NCI-H1417 treated with DMSO at 0.1 percent for 48 hours (cell line): ENCODE measurements at regions not wholly inside any gene's neighbourhood (a gene's known extent, or its start where the extent isn't known, plus 50 kb on each side); places are given as distances from the start of the nearest gene placed in this dataset.
"Not testable (repeated sequence)": the region's sequence is repeated elsewhere in the genome, so short reads cannot be mapped to it uniquely, and the experiment has no call there.

Source experiments
- DNase-seq: peaks from one replicate; lab custom pipeline; 2025; lab: John Stamatoyannopoulos, UW

- DNase-seq = no peak
Measured at GRCh38 chr14:46147452-46147851, 504.1 kb downstream of the RPL10L start.

DNA sequence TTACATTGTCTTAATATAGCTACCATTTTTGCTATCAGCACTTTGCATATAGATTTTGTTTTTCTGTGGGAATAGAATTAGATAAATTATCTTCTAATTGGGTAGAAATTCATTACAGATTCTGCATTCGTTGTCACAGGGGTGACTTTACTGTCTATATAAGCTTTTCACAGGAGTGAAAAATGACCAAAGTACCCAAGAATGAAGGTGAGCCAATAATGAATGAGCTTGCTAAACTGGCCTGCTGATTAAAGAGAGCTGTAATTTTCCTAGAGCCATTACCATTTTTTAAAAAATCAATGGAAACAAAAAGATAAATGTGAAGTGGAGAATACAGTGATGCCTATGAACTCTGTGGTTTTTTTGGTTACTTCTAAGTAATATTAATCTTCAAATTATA is 504.6 kb downstream of the RPL10L start:
- DNase-seq = no peak

- DNase-seq = no peak
Measured at GRCh38 chr14:46140445-46140844, 511.1 kb downstream of the RPL10L start.

- no peak for DNase-seq
Measured at GRCh38 chr14:46139649-46140048, 511.9 kb downstream of the RPL10L start.

DNA sequence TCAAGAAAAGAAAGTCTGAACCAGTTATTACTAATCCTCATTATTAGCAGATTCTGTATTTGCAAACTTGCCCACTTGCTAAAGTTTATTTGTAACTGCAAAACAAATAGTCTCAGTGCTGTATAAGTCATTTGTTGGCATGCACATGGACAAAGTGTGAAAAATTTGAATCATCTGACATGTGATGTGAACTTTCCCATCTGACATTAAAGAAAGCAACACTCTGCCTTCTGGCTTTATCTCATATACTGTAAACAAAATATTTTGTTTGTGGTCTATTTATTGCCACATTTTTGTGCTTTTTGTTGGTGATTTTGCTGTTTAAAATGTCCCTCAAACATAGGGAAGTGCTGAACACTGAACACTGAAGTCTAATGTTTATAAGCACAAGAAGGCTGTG is 513.8 kb downstream of the RPL10L start:
- no peak for DNase-seq

DNA sequence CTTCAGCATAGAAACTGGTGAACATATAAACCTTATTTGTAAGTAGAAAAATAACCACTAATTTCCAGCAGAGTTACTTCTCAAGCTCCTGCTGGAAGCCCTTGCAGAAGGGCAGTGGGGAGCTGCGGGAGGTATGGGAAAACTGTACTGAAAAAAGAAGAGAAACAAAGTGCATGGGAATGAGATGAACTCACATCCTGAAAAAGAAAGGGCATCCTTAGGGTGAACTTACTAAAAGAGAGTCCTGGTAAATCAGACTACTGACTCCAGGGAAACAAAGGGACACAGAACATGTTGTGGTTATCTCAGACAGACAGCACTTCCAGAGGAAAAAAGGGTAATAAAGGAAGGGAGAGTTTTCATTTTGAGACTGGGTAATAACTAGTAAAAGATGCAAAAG is 515.1 kb downstream of the RPL10L start:
- no peak for DNase-seq

DNA sequence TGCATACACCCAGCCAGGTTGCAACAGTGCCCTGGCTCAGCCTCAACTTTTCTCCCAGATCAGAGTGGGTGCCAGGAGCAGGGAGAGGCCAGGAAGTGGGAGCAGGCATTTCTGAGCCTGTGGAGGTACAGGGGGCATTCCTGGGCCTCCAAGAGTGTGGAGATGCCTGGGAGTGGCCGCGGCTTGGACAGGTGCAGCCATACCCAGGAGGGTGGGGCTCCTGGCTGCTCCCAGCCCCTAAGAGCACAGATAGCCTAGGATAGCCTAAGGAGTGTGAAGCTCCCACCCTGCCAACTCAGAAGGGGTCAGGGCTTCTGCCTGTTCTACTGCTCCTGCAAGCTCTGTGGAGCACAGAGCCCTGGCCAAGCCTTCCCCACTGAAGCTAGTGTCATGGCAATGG is 543.4 kb downstream of the RPL10L start:
- DNase-seq = no peak

- DNase-seq = not testable (repeated sequence)
Measured at GRCh38 chr14:46100901-46101300, 550.7 kb downstream of the RPL10L start.

- DNase-seq = no peak
Measured at GRCh38 chr14:46091819-46092218, 559.8 kb downstream of the RPL10L start.

GRCh38 chr14:46087604-46088003 is 564.0 kb downstream of the RPL10L start:
- DNase-seq = no peak

DNA sequence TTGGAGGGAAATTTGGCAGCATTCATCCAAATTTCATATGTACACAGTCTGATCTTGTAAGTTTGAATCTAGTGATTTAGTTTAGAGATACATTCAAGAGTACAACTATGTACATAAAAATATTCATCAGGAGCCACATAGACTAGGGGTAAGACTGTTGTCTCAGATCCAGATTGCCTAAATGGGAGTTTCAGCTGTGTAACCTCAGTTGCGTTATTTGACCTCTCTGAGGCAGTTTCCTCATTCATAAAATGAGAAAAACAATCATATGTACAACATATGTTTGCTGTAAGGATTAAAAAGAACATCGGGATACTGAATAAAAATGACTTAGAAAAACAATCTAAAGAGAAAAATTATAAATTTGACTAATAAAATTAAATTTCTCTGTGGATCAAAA is 577.5 kb downstream of the RPL10L start:
- no peak for DNase-seq

DNA sequence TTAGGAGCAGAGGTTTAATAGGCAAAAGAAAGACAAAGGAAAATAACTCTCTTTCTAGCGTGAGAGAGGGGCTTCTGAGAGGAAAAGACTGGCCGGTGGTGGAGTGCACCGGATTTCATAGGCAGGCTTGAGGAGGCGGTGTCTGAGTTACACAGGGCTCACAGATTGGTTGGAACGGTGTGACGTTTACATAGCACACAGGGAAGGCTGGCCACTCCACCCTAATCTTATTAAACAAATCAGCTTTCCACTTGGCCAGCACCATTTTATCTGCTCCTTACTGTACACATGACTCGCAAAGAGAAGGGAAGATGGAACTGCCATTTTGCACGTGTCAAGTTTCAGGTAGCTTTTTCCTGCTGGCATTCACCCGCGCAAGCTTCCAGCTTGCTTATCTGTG is 587.7 kb downstream of the RPL10L start:
- no peak for DNase-seq

DNA sequence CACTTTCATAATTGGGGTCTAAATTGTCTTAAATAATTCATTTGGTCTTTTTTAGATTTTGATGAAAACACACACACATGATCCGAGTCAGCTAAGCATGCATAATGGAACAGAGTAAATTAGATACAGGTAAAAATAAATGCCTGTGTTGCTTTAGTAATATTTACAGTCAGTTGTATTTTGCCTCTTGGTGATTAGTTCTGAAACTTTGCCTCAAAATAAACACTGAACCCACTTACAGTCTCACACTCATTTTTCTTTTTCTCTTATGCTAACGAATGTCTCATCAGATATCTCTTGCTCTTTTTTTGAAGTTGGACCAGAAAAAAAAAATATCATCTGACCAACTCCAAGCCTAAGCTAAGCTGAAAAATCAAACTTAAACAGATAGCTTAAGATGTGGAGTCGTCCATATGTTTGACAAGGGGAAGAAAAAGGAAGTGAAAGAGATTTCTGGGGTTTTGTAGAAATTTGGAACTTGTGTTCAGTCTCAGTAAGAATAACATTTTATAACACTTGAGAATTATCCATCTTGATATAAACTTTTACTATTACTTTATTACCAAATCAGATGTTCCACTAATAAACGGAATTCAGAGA is 592.5 kb downstream of the RPL10L start:
- no peak for DNase-seq

DNA sequence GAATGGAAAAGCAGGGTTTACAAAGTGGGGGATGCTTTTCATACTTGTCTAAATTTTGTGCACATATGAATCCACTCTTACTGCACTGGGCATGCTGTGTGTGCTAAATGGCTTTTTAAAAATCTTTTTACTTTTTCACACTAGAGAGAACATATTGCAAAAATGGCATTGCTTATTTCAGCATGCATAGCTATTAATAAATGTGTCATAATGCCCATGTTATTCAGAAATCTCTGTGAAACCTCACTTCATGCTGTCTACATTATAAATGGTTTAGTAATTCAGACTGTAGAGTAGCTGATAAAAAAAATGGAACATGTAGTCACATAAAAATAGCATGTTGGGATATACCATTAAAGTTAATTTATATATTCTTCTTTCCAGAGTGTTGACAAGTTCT is 593.8 kb downstream of the RPL10L start:
- DNase-seq = no peak

DNA sequence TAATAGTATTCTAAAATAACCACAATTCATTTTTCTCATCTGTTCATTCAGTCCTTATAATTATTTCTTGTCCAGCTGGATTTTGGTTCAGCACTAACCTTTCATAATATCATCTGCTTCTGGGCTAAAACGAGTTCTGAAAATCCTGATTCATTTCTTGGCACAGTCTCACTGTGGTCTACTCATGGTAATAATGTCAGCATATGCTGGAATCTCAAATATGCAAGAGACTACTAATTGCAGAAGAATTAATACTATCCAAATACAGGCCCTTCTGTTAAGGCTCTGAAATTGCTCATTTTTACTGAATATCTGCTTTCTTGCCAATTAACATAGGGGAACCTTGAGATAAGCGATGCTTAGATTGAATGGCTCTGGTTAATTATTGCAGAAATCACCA is 597.1 kb downstream of the RPL10L start:
- no peak for DNase-seq

GRCh38 chr14:46053221-46053620 is 598.4 kb downstream of the RPL10L start:
- DNase-seq = no peak

- DNase-seq = no peak
Measured at GRCh38 chr14:46051796-46052195, 599.8 kb downstream of the RPL10L start.

DNA sequence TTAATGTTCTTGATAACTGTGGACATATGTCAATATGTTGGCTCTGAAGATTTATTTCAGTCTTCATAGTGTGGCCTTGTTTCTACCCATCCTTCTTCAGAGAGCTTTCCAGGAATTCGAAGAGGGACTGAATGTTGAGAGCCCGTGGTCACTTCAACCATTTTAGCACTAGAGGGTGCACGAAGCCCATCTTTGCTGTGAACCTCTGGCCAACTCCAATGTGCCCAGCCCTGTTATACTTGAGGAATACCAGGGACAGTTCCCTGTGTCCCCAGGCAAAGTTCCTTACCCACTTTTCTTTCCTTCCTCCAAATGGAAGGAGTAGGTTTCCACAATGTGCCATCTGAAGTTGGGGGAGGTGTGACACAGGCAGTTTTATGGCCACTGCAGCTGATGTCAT is 603.5 kb downstream of the RPL10L start:
- no peak for DNase-seq

DNA sequence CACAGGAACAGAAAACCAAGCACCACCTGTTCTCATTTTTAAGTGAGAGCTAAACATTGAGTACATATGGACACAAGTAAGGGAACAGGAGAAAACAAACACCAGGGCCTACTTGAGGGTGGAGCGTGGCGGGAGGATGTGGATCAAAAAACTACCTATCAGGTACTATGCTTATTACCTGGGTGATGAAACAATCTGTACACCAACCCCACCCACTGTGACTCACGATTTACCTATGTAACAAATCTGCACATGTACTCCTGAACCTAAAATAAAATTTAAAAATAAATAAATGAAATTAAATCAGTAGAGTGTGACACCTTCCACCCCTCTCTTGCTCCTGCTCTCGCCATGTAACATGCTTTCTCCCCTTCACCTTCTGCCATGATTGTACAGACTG is 615.5 kb downstream of the RPL10L start:
- no peak for DNase-seq

DNA sequence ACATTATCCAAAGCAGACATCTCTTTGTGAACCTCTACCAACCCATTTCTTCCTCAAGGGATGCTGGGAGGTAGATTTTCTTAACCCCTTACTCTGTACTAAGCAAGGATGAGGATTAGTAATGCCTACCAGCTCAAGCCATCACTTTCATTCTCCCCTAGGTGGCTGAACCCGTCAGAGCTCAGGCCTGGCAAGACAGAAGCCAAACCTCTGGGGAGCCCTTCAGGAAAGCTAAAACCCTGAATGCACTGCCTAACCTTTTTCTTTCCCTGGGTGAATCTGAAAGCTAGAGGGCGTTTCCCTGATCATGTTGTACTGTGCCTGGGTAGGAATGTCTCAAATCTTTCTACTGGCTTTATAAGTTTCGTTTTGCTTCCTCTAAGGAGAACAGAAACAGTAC is 617.3 kb downstream of the RPL10L start:
- no peak for DNase-seq

DNA sequence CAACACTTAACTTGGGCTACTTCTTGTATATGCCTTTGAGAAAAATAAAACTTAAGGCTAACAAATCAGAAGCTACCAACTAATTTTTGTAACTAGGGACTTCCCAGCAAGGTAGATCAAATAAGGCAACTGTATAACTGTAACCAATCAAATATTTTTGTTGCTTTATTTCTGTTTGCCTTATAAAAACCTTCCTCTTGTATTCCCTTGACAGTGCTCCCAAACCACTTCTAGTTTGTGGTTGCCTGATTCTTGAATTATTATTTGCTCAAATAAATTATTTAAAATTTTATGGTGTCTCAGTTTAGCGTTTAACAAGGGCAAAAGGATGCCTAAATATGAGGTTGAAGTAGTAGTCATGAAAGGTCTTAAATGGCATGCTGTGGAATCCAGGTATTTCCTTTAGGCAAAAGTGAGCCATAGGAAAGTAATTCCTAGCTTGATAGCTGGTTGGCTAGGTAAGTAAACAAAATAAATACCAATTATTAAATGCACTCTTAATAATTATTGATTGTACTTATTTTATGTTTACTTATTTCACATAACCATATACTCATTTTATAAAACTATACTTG is 632.6 kb downstream of the RPL10L start:
- no peak for DNase-seq

- DNase-seq = no peak
Measured at GRCh38 chr14:46008348-46008747, 643.2 kb downstream of the RPL10L start.

DNA sequence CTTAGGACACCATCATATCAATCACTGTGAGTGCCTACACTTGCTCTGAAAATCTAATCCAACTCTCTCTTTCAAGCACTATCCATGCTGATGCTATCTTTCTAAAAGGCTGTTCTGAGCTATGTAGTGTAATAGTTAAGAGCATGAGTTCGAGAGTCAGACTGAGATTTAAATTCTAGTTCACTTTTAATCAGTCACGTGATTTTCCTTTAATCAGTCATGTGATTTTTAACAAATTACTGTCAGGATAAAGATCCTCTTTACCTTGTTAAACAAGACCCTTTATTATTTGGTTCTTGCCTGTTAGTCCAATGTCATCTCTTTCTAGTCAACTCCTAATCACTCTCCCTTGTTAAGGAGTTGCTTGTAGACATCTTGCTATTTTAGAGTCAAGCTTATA is 653.0 kb downstream of the RPL10L start:
- no peak for DNase-seq

- no peak for DNase-seq
Measured at GRCh38 chr14:45990252-45990651, 661.3 kb downstream of the RPL10L start.
